ENCODE measurements at regions not wholly inside any gene's neighbourhood (a gene's known extent, or its start where the extent isn't known, plus 50 kb on each side); places are given as distances from the start of the nearest gene placed in this dataset.

DNA sequence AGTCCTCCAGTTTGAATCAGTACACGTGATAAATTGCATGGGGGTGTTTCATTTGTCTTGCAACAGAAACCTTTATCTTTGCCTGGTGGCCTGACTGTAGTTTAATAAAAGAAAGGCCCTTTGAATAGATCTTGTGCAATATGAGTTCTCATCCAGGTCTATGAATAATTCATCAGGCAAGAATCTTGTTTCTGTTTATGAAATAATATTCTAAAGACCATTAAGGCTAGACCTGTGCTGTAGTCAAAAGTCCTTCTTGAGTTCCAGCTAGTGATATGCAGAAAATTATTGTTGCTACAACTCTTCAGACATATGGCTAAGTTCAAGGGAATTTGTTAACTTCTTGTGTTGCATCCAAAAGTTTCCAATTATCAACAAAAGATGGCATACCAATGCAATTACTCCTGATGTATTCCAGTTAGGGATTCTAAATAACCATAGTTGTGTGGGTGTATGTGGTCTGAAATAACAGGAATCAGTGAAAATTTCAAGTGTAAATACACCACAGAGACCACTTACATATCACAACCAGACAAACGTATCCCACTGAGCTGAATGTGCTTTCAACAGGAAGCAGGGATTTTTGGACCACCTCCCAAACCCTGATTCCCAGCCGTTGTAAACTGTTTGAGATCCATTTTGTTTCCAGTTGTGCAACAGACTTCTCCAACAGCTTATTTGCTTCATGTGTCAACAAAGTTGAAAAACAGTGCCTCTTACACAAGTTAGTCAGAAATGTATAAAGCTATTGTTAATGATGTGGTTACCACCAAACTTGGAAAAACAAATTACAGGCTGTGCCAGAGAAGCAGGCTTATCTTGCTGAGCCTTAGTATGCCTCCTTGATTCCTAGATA is 54.7 kb upstream of the BICC1 start:
- Histone ChIP-seq H3K79me2 (ENCODE audit: low read length) (no peaks in the 10 kb centered on the region), H3K4me1 (ENCODE audit: insufficient read depth, low read length) (no peaks in the 10 kb centered on the region), H3K27ac (ENCODE audit: low read length) (no peak overlapping the region), H2AFZ (ENCODE audit: low read length) (no peak overlapping the region), H3K4me3 (ENCODE audit: low read length) (no peak overlapping the region), H3K9me3 (ENCODE audit: low read length) (no peaks in the 10 kb centered on the region), H3K36me3 (ENCODE audit: low read depth, low read length) (no peaks in the 10 kb centered on the region), H3F3A (ENCODE audit: low read length, unreplicated experiment) (no peaks in the 10 kb centered on the region), H3K9me2 (replicated peaks; ENCODE audit: low read length) (no peaks in the 10 kb centered on the region), H4K20me1 (ENCODE audit: low read length) (no peaks in the 10 kb centered on the region), H3K4me2 (ENCODE audit: low read length) (no peak overlapping the region), H3K27me3 (ENCODE audit: low read length) (peaks cover 11% of the 10 kb centered on the region; the same call in 1 of the 2 replicates), H3K9ac (ENCODE audit: low read length) (no peak overlapping the region)
- CTCF ChIA-PET, result no interaction called here
- intact Hi-C loops (cut with micrococcal nuclease), result no loop called here
- TF ChIP-seq, protein P1, sequence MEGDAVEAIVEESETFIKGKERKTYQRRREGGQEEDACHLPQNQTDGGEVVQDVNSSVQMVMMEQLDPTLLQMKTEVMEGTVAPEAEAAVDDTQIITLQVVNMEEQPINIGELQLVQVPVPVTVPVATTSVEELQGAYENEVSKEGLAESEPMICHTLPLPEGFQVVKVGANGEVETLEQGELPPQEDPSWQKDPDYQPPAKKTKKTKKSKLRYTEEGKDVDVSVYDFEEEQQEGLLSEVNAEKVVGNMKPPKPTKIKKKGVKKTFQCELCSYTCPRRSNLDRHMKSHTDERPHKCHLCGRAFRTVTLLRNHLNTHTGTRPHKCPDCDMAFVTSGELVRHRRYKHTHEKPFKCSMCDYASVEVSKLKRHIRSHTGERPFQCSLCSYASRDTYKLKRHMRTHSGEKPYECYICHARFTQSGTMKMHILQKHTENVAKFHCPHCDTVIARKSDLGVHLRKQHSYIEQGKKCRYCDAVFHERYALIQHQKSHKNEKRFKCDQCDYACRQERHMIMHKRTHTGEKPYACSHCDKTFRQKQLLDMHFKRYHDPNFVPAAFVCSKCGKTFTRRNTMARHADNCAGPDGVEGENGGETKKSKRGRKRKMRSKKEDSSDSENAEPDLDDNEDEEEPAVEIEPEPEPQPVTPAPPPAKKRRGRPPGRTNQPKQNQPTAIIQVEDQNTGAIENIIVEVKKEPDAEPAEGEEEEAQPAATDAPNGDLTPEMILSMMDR (conservative IDR thresholded peaks at IDR 0.05; ENCODE audit: low read depth, low read length), result no peak
- no peak for TF ChIP-seq EZH2 (IDR thresholded peaks at IDR 0.05; ENCODE audit: low read length, unreplicated experiment)
- no peak for TF ChIP-seq EZH2phosphoT487 (IDR thresholded peaks at IDR 0.05; ENCODE audit: borderline replicate concordance, low read length)
- BruUV-seq (replicated peaks), result no TSS peak
- no peak for ATAC-seq
- no peak for DNase-seq
- POLR2A ChIA-PET (ENCODE audit: unreplicated experiment), result no interaction called here

DNA sequence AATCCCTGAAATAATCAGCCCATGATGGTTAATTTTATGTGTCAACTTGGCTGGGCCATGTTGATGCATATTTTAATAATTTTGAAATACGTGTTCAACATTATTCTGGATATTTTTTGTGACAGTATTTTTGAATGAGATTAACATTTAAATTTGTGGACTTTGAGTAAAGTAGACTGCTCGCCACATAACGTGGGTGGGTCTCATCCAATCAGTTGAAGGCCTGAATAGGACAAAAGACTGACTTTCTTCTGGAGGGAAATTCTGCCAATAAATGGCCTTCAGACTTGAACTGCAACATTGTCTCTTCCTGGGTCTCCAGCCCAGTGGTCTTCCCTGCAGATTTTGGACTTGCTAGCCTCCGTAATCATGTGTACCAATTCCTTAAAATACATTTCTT is 53.6 kb upstream of the BICC1 start:
- no peaks in the 10 kb centered on the region for H3K4me1 ChIP-seq (ENCODE audit: insufficient read depth, low read length)
- no peaks in the 10 kb centered on the region for H3K9me3 ChIP-seq (ENCODE audit: low read length)
- TF ChIP-seq EZH2 (IDR thresholded peaks at IDR 0.05; ENCODE audit: low read length, unreplicated experiment) (no peak), EZH2phosphoT487 (IDR thresholded peaks at IDR 0.05; ENCODE audit: borderline replicate concordance, low read length) (no peak)
- TF ChIP-seq, protein P1 (conservative IDR thresholded peaks at IDR 0.05; ENCODE audit: low read depth, low read length), result no peak
- DNase-seq (no peak), ATAC-seq (no peak)
- no peaks in the 10 kb centered on the region for H4K20me1 ChIP-seq (ENCODE audit: low read length)
- H3K9me2 ChIP-seq (replicated peaks; ENCODE audit: low read length), result no peaks in the 10 kb centered on the region
- H3K4me2 ChIP-seq (ENCODE audit: low read length), result no peak overlapping the region
- BruUV-seq (replicated peaks), result no TSS peak
- peaks cover 9% of the 10 kb centered on the region; the same call in 1 of the 2 replicates for H3K27me3 ChIP-seq (ENCODE audit: low read length)
- ChIA-PET CTCF (no interaction called here), POLR2A (ENCODE audit: unreplicated experiment) (no interaction called here)
- H3K9ac ChIP-seq (ENCODE audit: low read length), result no peak overlapping the region
- intact Hi-C loops (cut with micrococcal nuclease), result no loop called here
- H2AFZ ChIP-seq (ENCODE audit: low read length), result no peak overlapping the region
- H3K4me3 ChIP-seq (ENCODE audit: low read length), result no peak overlapping the region
- no peak overlapping the region for H3K27ac ChIP-seq (ENCODE audit: low read length)
- H3K79me2 ChIP-seq (ENCODE audit: low read length), result no peaks in the 10 kb centered on the region
- H3K36me3 ChIP-seq (ENCODE audit: low read depth, low read length), result no peaks in the 10 kb centered on the region
- H3F3A ChIP-seq (ENCODE audit: low read length, unreplicated experiment), result no peaks in the 10 kb centered on the region

DNA sequence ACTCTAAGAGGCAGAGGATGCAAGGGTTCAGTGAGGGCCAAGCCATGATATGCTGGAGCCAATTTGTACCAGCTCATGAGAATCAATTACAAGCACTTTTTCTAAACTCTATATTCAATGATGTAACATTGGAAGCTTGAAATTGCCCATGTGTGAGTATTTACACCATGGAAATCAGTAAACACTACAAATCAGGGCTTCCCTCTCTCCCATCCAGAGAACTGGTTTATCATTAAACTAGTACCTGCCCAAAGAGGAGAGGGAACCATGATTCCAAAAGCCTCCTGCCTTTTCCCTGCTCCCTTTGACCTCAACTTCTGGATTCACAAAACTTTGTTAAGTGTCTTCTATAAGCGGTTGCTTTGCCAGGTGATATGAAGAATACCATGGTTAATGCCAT is 52.5 kb upstream of the BICC1 start:
- Histone ChIP-seq H3F3A (ENCODE audit: low read length, unreplicated experiment) (no peaks in the 10 kb centered on the region), H3K4me1 (ENCODE audit: insufficient read depth, low read length) (no peaks in the 10 kb centered on the region), H3K9ac (ENCODE audit: low read length) (no peak overlapping the region), H3K4me3 (ENCODE audit: low read length) (no peak overlapping the region), H3K9me2 (replicated peaks; ENCODE audit: low read length) (no peaks in the 10 kb centered on the region), H3K9me3 (ENCODE audit: low read length) (no peaks in the 10 kb centered on the region), H2AFZ (ENCODE audit: low read length) (no peak overlapping the region), H4K20me1 (ENCODE audit: low read length) (no peaks in the 10 kb centered on the region), H3K27ac (ENCODE audit: low read length) (no peak overlapping the region), H3K79me2 (ENCODE audit: low read length) (no peaks in the 10 kb centered on the region), H3K4me2 (ENCODE audit: low read length) (no peak overlapping the region), H3K36me3 (ENCODE audit: low read depth, low read length) (no peaks in the 10 kb centered on the region), H3K27me3 (ENCODE audit: low read length) (peaks cover 9% of the 10 kb centered on the region; the same call in 1 of the 2 replicates)
- ATAC-seq (no peak), DNase-seq (no peak)
- intact Hi-C loops (cut with micrococcal nuclease), result no loop called here
- BruUV-seq (replicated peaks), result no TSS peak
- POLR2A ChIA-PET (ENCODE audit: unreplicated experiment), result no interaction called here
- CTCF ChIA-PET, result no interaction called here
- TF ChIP-seq EZH2 (IDR thresholded peaks at IDR 0.05; ENCODE audit: low read length, unreplicated experiment) (no peak), EZH2phosphoT487 (IDR thresholded peaks at IDR 0.05; ENCODE audit: borderline replicate concordance, low read length) (no peak)
- TF ChIP-seq, protein P1 (conservative IDR thresholded peaks at IDR 0.05; ENCODE audit: low read depth, low read length), result no peak

Data from PC-3 (cell line).